NCI-H1417 (cell line): ENCODE measurements at regions not wholly inside any gene's neighbourhood (a gene's known extent, or its start where the extent isn't known, plus 50 kb on each side); places are given as distances from the start of the nearest gene placed in this dataset.

Experiments used
- DNase-seq, 3 experiments: peaks; one replicate each; lab custom pipeline; 2025; lab: John Stamatoyannopoulos, UW

GRCh38 chr3:70564552-70564951, 252.1 kb upstream of the MDFIC2 start:
- DNase-seq, result no peak

GRCh38 chr3:70561796-70562195, 249.4 kb upstream of the MDFIC2 start:
- no peak for DNase-seq

GRCh38 chr3:70558956-70559355, 246.5 kb upstream of the MDFIC2 start:
- DNase-seq, result no peak

GRCh38 chr3:70557976-70558375, 245.5 kb upstream of the MDFIC2 start:
- no peak for DNase-seq

GRCh38 chr3:70556056-70556455, 243.6 kb upstream of the MDFIC2 start:
- no peak for DNase-seq

GRCh38 chr3:70554170-70554569, 241.7 kb upstream of the MDFIC2 start:
- DNase-seq, result no peak

- peak in 2 of 3 experiments; percentile 34 to 46 for DNase-seq
Observed at GRCh38 chr3:70550723-70551319, 238.4 kb upstream of the MDFIC2 start.

GRCh38 chr3:70546679-70547078, 234.2 kb upstream of the MDFIC2 start:
- no peak for DNase-seq

- DNase-seq, result no peak
Observed at GRCh38 chr3:70543493-70543892, 231.1 kb upstream of the MDFIC2 start.

GRCh38 chr3:70539908-70540307, 227.5 kb upstream of the MDFIC2 start:
- DNase-seq, result no peak

GRCh38 chr3:70532806-70533205, 220.4 kb upstream of the MDFIC2 start:
- DNase-seq, result no peak

GRCh38 chr3:70531838-70532489, 219.5 kb upstream of the MDFIC2 start:
- peak in 2 of 3 experiments; percentile 17 to 51 for DNase-seq

- DNase-seq, result peak in 2 of 3 experiments; percentile 0 to 54
Observed at GRCh38 chr3:70531063-70531657, 218.7 kb upstream of the MDFIC2 start.

GRCh38 chr3:70530626-70531025, 218.2 kb upstream of the MDFIC2 start:
- DNase-seq, result no peak

- DNase-seq, result no peak
Observed at GRCh38 chr3:70527026-70527425, 214.6 kb upstream of the MDFIC2 start.

- DNase-seq, result no peak
Observed at GRCh38 chr3:70519913-70520659, 207.6 kb upstream of the MDFIC2 start.

- DNase-seq, result no peak
Observed at GRCh38 chr3:70519026-70519425, 206.6 kb upstream of the MDFIC2 start.

GRCh38 chr3:70518356-70518755, 205.9 kb upstream of the MDFIC2 start:
- DNase-seq, result no peak

- no peak for DNase-seq
Observed at GRCh38 chr3:70517124-70517890, 204.9 kb upstream of the MDFIC2 start.

- DNase-seq, result no peak
Observed at GRCh38 chr3:70516076-70516475, 203.6 kb upstream of the MDFIC2 start.

- no peak for DNase-seq
Observed at GRCh38 chr3:70507486-70507885, 195.0 kb upstream of the MDFIC2 start.

GRCh38 chr3:70506775-70507174, 194.3 kb upstream of the MDFIC2 start:
- no peak for DNase-seq
